A673 (cell line): ENCODE measurements at regions not wholly inside any gene's neighbourhood (a gene's known extent, or its start where the extent isn't known, plus 50 kb on each side); places are given as distances from the start of the nearest gene placed in this dataset.

Experiments used
- BruUV-seq: library from RNA; stranded (reverse); fragments of 400-500 nt; replicated peaks from 2 replicates; lab custom pipeline; 2021; lab: Mats Ljungman, UMichigan
- CTCF ChIA-PET: fragments of 300-600 bp; sonication (Branson Sonifier 250); formaldehyde crosslinking; loops from one replicate; lab custom pipeline; 2022; ENCODE audit warnings: antibody characterized with exemption; lab: Charles Lee
- POLR2A ChIA-PET: fragments of 300-600 bp; sonication (Branson Sonifier 250); formaldehyde crosslinking; loops from one replicate; lab custom pipeline; 2022; ENCODE audit warnings: antibody characterized with exemption; ENCODE audit not compliant: low non-redundant PET; lab: Charles Lee
- DNase-seq: peaks from one replicate; pipeline ENCODE4 v3.0.0-alpha.2; 2015; ENCODE audit warnings: low spot score
- H3K27ac ChIP-seq: fragments of 200-600 bp; sonication (generic); 2 replicates; pipeline ENCODE4 v1.5.1; 2016; ENCODE audit warnings: mixed run types, low read depth, mild to moderate bottlenecking, mixed read lengths, antibody characterized with exemption, low read length; ENCODE audit not compliant: poor library complexity, severe bottlenecking
- H3K27me3 ChIP-seq: fragments of 200-600 bp; sonication (generic); replicated peaks from 2 replicates; pipeline ENCODE4 v1.6.1; 2017; ENCODE audit warnings: mixed run types, low read depth, mild to moderate bottlenecking, mixed read lengths, antibody characterized with exemption, low read length; ENCODE audit not compliant: insufficient read depth, poor library complexity
- H3K36me3 ChIP-seq: fragments of 200-600 bp; sonication (generic); 2 replicates; pipeline ENCODE4 v1.6.1; 2016; ENCODE audit warnings: mixed run types, mild to moderate bottlenecking, mixed read lengths, antibody characterized with exemption, low read length; ENCODE audit not compliant: insufficient read depth, poor library complexity, severe bottlenecking
- H3K4me1 ChIP-seq: fragments of 200-600 bp; sonication (generic); 2 replicates; pipeline ENCODE4 v1.6.1; 2017; ENCODE audit warnings: mixed run types, mild to moderate bottlenecking, mixed read lengths, antibody characterized with exemption, low read length; ENCODE audit not compliant: insufficient read depth, poor library complexity, severe bottlenecking
- H3K4me3 ChIP-seq: fragments of 200-600 bp; sonication (generic); 2 replicates; pipeline ENCODE4 v1.5.1; 2016; ENCODE audit warnings: low read depth, mixed run types, mild to moderate bottlenecking, mixed read lengths, low read length; ENCODE audit not compliant: poor library complexity, severe bottlenecking
- H3K9me3 ChIP-seq: fragments of 200-600 bp; sonication (generic); 2 replicates; pipeline ENCODE4 v1.6.1; 2016; ENCODE audit warnings: mixed run types, low read depth, mild to moderate bottlenecking, mixed read lengths, antibody characterized with exemption, low read length; ENCODE audit not compliant: poor library complexity, severe bottlenecking
- CTCF ChIP-seq: fragments of 300-800, 200-600 bp; sonication (generic); conservative IDR thresholded peaks from 2 replicates; pipeline ENCODE4 v1.5.1; 2017; ENCODE audit warnings: low read depth, mild to moderate bottlenecking, antibody characterized with exemption, low read length, moderate library complexity, mixed read lengths
- EZH2 ChIP-seq: fragments of 200-600 bp; sonication (generic); IDR thresholded peaks from 2 replicates; pipeline ENCODE4 v1.6.1; 2017; ENCODE audit warnings: borderline replicate concordance, low read depth, mild to moderate bottlenecking, mixed read lengths, antibody characterized with exemption, low read length; ENCODE audit not compliant: poor library complexity, severe bottlenecking
- intact Hi-C: fragments of 100-400 bp; cut with micrococcal nuclease; formaldehyde crosslinking; loops from one replicate; pipeline ENCODE4 v1.10.0; 2022; ENCODE audit not compliant: unreplicated experiment

- TF ChIP-seq EZH2 (no peak), CTCF (no peak)
- no peaks in the 10 kb centered on the region for H3K36me3 ChIP-seq
- ChIA-PET POLR2A (no interaction called here), CTCF (no interaction called here)
- BruUV-seq: no TSS peak
- intact Hi-C loops: no loop called here
- H3K27ac ChIP-seq: no peak overlapping the region
- no peak for DNase-seq
- H3K4me3 ChIP-seq: no peak overlapping the region
- no peaks in the 10 kb centered on the region for H3K9me3 ChIP-seq
- no peaks in the 10 kb centered on the region for H3K4me1 ChIP-seq
- no peaks in the 10 kb centered on the region for H3K27me3 ChIP-seq
Observed at GRCh38 chr6:117110146-117110545, 155.2 kb upstream of the VGLL2 start.

GRCh38 chr6:117110737-117111136 is 154.6 kb upstream of the VGLL2 start:
- BruUV-seq: no TSS peak
- Histone ChIP-seq H3K27me3 (no peaks in the 10 kb centered on the region), H3K4me1 (no peaks in the 10 kb centered on the region), H3K36me3 (no peaks in the 10 kb centered on the region), H3K9me3 (no peaks in the 10 kb centered on the region), H3K27ac (no peak overlapping the region), H3K4me3 (no peak overlapping the region)
- CTCF ChIA-PET: no interaction called here
- DNase-seq: no peak
- POLR2A ChIA-PET: no interaction called here
- TF ChIP-seq EZH2 (no peak), CTCF (no peak)
- intact Hi-C loops: no loop called here

- ChIA-PET CTCF (no interaction called here), POLR2A (no interaction called here)
- H3K9me3 ChIP-seq: no peaks in the 10 kb centered on the region
- H3K4me1 ChIP-seq: no peaks in the 10 kb centered on the region
- TF ChIP-seq CTCF (no peak), EZH2 (no peak)
- no TSS peak for BruUV-seq
- no peaks in the 10 kb centered on the region for H3K27me3 ChIP-seq
- DNase-seq: no peak
- no peak overlapping the region for H3K27ac ChIP-seq
- intact Hi-C loops: no loop called here
- H3K4me3 ChIP-seq: no peak overlapping the region
- no peaks in the 10 kb centered on the region for H3K36me3 ChIP-seq
Observed at GRCh38 chr6:117117652-117118051, 147.7 kb upstream of the VGLL2 start.
